ENCODE measurements at regions not wholly inside any gene's neighbourhood (a gene's known extent, or its start where the extent isn't known, plus 50 kb on each side); places are given as distances from the start of the nearest gene placed in this dataset.

- DNase-seq (ENCODE audit: low spot score) (no peak), ATAC-seq (no peak)
- Histone ChIP-seq H2AFZ (no peak overlapping the region), H3F3A (replicated peaks; ENCODE audit: low read depth) (no peaks in the 10 kb centered on the region), H3K79me2 (replicated peaks; ENCODE audit: insufficient read depth) (no peaks in the 10 kb centered on the region), H3K4me1 (ENCODE audit: insufficient read depth) (no peaks in the 10 kb centered on the region), H3K9me2 (ENCODE audit: insufficient read depth) (no peaks in the 10 kb centered on the region), H4K20me1 (replicated peaks; ENCODE audit: insufficient read depth) (no peaks in the 10 kb centered on the region), H3K4me2 (no peak overlapping the region), H3K4me3 (no peak overlapping the region), H3K27me3 (ENCODE audit: insufficient read depth) (no peaks in the 10 kb centered on the region), H3K27ac (ENCODE audit: low read depth) (no peak overlapping the region), H3K36me3 (ENCODE audit: insufficient read depth) (no peaks in the 10 kb centered on the region)
- Mint-ChIP-seq H3K4me3 (no peak overlapping the region), H3K9me3 (peaks cover 23% of the 10 kb centered on the region), H3K27me3 (ENCODE audit: insufficient read depth, low read depth, poor library complexity) (no peaks in the 10 kb centered on the region), H3K27ac (no peak overlapping the region), H3K4me1 (no peaks in the 10 kb centered on the region), H3K36me3 (ENCODE audit: low read depth) (peaks cover 22% of the 10 kb centered on the region)
- TF ChIP-seq EZH2 (IDR thresholded peaks at IDR 0.05; ENCODE audit: low read depth, unreplicated experiment): no peak
- TF ChIP-seq ZNF331 (CRISPR knock-in tag; IDR thresholded peaks at IDR 0.05; ENCODE audit: low read depth): no peak
- TF ChIP-seq ZNF114 (CRISPR knock-in tag; IDR thresholded peaks at IDR 0.05): no peak
- TF ChIP-seq EZH2phosphoT487 (IDR thresholded peaks at IDR 0.05; ENCODE audit: unreplicated experiment): no peak
- no peak for TF ChIP-seq ETS1 (IDR thresholded peaks at IDR 0.05)
- TF ChIP-seq JUNB (IDR thresholded peaks at IDR 0.05; ENCODE audit: unreplicated experiment): no peak
- TF ChIP-seq CTCF (conservative IDR thresholded peaks at IDR 0.05; ENCODE audit: low read depth in 2 of 2): no peak
Measured at GRCh38 chr21:29462479-29462878, 163.8 kb downstream of the BACH1 start.

GRCh38 chr21:29465546-29465945, 166.8 kb downstream of the BACH1 start:
- H3K27me3 Mint-ChIP-seq (ENCODE audit: insufficient read depth, low read depth, poor library complexity): no peaks in the 10 kb centered on the region
- H3K4me2 ChIP-seq: no peak overlapping the region
- ATAC-seq (no peak), DNase-seq (ENCODE audit: low spot score) (no peak)
- H3K36me3 ChIP-seq (ENCODE audit: insufficient read depth): no peaks in the 10 kb centered on the region
- H3K36me3 Mint-ChIP-seq (ENCODE audit: low read depth): peaks cover 13% of the 10 kb centered on the region
- no peak overlapping the region for H3K27ac Mint-ChIP-seq
- H3K4me1 ChIP-seq (ENCODE audit: insufficient read depth): no peaks in the 10 kb centered on the region
- H3K27ac ChIP-seq (ENCODE audit: low read depth): no peak overlapping the region
- peaks cover 18% of the 10 kb centered on the region for H3K9me3 Mint-ChIP-seq
- no peak overlapping the region for H2AFZ ChIP-seq
- no peaks in the 10 kb centered on the region for H3K4me1 Mint-ChIP-seq
- H3K27me3 ChIP-seq (ENCODE audit: insufficient read depth): no peaks in the 10 kb centered on the region
- H3K4me3 ChIP-seq: no peak overlapping the region
- H3K9me2 ChIP-seq (ENCODE audit: insufficient read depth): no peaks in the 10 kb centered on the region
- H3F3A ChIP-seq (replicated peaks; ENCODE audit: low read depth): no peaks in the 10 kb centered on the region
- H4K20me1 ChIP-seq (replicated peaks; ENCODE audit: insufficient read depth): no peaks in the 10 kb centered on the region
- H3K79me2 ChIP-seq (replicated peaks; ENCODE audit: insufficient read depth): no peaks in the 10 kb centered on the region
- H3K4me3 Mint-ChIP-seq: no peak overlapping the region
- no peak for TF ChIP-seq EZH2phosphoT487 (IDR thresholded peaks at IDR 0.05; ENCODE audit: unreplicated experiment)
- no peak for TF ChIP-seq STAT1 (IDR thresholded peaks at IDR 0.05; ENCODE audit: unreplicated experiment)
- no peak for TF ChIP-seq REST (IDR thresholded peaks at IDR 0.05; ENCODE audit: unreplicated experiment)
- no peak for TF ChIP-seq ETS1 (IDR thresholded peaks at IDR 0.05)
- TF ChIP-seq ZNF331 (CRISPR knock-in tag; IDR thresholded peaks at IDR 0.05; ENCODE audit: low read depth): no peak
